MG63 (cell line): ENCODE measurements at regions not wholly inside any gene's neighbourhood (a gene's known extent, or its start where the extent isn't known, plus 50 kb on each side); places are given as distances from the start of the nearest gene placed in this dataset.
"Not testable (repeated sequence)": the region's sequence is repeated elsewhere in the genome, so short reads cannot be mapped to it uniquely, and the experiment has no call there.

Source experiments
- DNase-seq: peaks from one replicate; pipeline ENCODE4 v3.0.0-alpha.2; 2020
- H3K27me3 ChIP-seq: fragments of 250-450 bp; sonication (Bioruptor Pico); 2 replicates; pipeline ENCODE4 v1.5.1; 2020; ENCODE audit warnings: mild to moderate bottlenecking, moderate library complexity
- H3K36me3 ChIP-seq: fragments of 250-450 bp; sonication (Bioruptor Pico); 2 replicates; pipeline ENCODE4 v1.5.1; 2020; ENCODE audit warnings: mild to moderate bottlenecking, moderate library complexity
- H3K4me3 ChIP-seq: fragments of 250-450 bp; sonication (Bioruptor Pico); 2 replicates; pipeline ENCODE4 v1.5.1; 2020; ENCODE audit warnings: mild to moderate bottlenecking, moderate library complexity
- H3K9me3 ChIP-seq: fragments of 250-450 bp; sonication (Bioruptor Pico); 2 replicates; pipeline ENCODE4 v1.5.1; 2020; ENCODE audit warnings: mild to moderate bottlenecking, moderate library complexity

DNA sequence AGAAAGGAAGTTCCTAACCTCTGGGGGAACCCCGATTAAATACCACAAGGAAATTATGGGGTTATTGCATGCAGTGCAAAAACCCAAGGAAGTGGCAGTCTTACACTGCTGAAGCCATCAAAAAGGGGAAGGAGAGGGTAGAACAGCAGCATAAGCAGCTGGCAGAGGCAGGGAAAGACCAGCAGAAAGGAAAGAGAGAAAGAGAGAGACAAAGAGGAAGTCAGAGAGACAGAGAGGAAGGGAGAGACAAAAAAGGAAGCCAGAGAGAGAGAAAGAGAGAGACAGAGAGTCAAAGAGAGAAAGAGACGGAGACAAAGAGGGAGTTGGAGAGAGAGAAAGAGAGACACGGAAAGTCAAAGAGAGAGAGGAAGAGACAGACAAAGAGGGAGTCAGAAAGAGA lies 689.1 kb downstream of the TFAP2A start:
- H3K9me3 ChIP-seq, H3K4me3 ChIP-seq, H3K36me3 ChIP-seq, H3K27me3 ChIP-seq, DNase-seq: not testable (repeated sequence)

DNA sequence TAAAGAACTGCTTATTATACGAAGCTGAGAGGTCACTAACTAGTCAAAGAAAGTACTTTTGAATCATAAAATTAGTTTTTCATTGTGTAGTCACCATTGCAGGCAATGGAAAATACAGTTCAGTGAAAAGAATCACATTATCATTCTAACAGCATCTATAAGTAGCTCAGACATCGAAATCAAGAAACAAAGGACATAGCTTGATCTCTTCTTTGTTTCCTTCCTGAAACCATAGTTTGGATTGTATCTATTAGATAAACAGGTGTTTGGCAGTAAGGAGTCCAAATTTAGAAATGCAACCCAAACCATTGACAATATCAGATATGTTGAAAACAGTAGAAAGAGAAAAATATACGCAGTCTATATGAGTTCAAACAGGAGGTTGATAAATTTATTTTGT lies 697.3 kb downstream of the TFAP2A start:
- no peaks in the 10 kb centered on the region for H3K36me3 ChIP-seq
- H3K9me3 ChIP-seq: no peaks in the 10 kb centered on the region
- no peak for DNase-seq

DNA sequence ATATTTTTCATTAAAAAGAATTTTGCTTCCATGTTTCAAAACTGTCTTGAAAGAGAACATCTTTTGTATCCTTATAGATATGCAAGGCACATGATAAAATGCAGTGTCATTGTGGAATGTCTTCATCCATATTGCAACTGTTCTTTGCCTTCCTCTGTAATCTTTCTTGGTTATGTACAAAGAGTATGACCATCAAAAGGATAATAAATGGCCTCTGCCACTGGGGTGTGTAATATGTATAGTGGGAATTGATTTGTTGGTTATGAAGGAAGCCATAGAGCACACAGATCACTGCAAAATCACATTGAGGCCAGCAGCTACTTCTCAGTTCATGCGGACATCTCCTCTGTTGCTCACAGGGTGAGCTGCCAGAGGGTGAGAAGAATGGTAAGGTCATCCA lies 703.5 kb downstream of the TFAP2A start:
- Histone ChIP-seq H3K27me3 (peaks cover 2% of the 10 kb centered on the region; the same call in 1 of the 2 replicates), H3K9me3 (no peaks in the 10 kb centered on the region), H3K36me3 (no peaks in the 10 kb centered on the region), H3K4me3 (no peak overlapping the region)
- no peak for DNase-seq

More for the DNA sequence above, 697.3 kb downstream of the TFAP2A start:
- H3K4me3 ChIP-seq: no peak overlapping the region
- H3K27me3 ChIP-seq: peaks cover 2% of the 10 kb centered on the region; the same call in 1 of the 2 replicates

DNA sequence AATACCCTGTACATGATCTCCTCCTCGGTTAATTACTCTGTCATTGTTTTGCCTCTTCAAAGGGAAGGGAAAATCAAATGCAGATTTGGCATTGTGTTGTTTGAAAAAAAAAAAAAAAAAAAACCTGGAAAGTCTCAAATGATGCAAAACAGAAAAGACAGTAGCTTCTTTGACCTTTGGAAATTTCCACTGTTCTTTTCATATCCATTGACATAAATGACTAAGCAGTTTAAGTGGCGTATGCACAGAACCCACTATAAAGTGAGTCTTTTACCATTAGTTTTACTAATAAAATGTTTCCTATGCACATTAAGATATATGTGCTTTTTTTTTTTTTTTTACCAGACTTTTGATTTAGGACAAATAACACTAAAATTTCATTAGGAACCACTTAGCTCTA lies 704.3 kb downstream of the TFAP2A start:
- Histone ChIP-seq H3K9me3 (no peaks in the 10 kb centered on the region), H3K27me3 (peaks cover 2% of the 10 kb centered on the region; the same call in 1 of the 2 replicates), H3K4me3 (no peak overlapping the region), H3K36me3 (no peaks in the 10 kb centered on the region)
- DNase-seq: no peak

DNA sequence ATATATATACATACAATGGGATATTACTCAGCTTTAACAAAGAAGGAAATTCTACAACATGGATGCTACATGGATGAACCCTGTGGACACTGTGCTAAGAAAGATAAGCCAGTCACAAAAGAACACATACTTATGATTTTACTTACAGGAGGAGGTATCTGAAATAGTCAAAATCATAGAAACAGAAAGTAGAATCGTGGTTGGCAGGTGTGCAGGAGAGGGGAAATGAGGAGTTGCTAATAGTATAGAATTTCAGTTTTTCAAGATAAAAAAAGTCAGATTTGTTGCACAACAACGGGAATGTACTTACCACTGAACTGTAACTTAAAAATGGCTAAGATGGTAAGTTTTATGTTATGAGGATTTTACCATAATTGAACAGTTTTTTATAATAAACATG lies 706.3 kb downstream of the TFAP2A start:
- no peaks in the 10 kb centered on the region for H3K9me3 ChIP-seq
- no peaks in the 10 kb centered on the region for H3K36me3 ChIP-seq
- H3K4me3 ChIP-seq: no peak overlapping the region
- no peak for DNase-seq
- no peaks in the 10 kb centered on the region for H3K27me3 ChIP-seq

DNA sequence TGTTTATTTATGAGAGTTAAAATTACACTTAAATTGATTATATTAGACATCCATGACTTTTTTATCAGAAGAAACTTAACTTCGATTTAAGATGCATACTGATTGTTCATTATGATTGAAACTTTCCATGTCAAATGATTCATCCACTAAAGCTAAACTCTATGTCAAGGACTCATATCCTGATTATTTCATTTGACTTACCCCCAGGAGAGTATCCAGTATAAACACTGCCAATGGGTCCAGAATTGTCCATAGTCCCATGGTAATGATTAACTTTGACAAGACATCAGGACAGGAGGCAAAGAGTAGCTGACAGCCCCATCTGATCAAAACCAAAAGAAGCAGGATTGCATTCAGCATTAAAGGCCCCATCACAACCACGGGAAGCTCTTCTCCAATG lies 709.9 kb downstream of the TFAP2A start:
- Histone ChIP-seq H3K36me3 (no peaks in the 10 kb centered on the region), H3K27me3 (no peaks in the 10 kb centered on the region), H3K4me3 (no peak overlapping the region), H3K9me3 (no peaks in the 10 kb centered on the region)
- DNase-seq: no peak

DNA sequence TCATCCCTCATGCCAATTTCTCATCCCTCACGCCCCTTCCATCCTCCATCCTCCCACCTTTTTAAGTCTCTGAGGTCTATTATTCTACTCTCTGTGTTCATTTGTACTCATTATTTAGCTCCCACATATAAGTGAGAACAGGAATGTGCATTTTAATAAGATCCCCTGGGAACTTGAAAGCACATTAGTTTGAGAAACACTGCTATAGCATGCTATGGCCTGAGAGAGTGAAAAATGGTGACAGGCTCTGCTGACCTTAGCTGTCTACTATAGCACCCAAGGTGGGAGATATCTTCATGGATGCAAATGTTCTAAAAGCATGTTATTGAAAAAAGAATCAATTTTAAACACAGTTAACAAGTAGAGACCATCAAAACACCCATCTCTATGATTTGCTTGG lies 712.0 kb downstream of the TFAP2A start:
- DNase-seq: no peak

DNA sequence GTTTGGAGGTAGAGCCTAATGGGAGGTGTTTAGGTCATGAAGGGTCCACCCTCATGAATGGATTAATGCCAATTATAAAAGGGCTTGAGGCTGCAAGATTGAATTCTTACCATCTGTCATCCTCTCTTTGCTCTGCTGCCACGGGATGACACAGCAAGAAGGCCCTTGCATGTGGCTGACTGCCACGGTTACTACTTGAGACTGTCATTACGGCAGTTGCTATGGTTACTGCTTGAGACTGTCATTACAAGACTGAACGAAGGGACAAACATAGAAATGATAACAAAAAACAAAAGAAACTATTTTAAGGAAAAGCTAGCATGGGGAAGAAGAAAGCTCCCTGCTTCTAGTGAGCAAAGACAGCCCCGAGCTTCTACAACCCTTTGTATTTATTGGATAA lies 715.0 kb downstream of the TFAP2A start:
- Histone ChIP-seq H3K4me3 (no peak overlapping the region), H3K27me3 (peaks cover 2% of the 10 kb centered on the region; the same call in 1 of the 2 replicates), H3K9me3 (peaks cover 13% of the 10 kb centered on the region), H3K36me3 (no peaks in the 10 kb centered on the region)
- DNase-seq: peak; percentile 8

More for the DNA sequence above, 712.0 kb downstream of the TFAP2A start:
- Histone ChIP-seq H3K9me3 (no peaks in the 10 kb centered on the region), H3K36me3 (no peaks in the 10 kb centered on the region), H3K27me3 (no peaks in the 10 kb centered on the region), H3K4me3 (no peak overlapping the region)

DNA sequence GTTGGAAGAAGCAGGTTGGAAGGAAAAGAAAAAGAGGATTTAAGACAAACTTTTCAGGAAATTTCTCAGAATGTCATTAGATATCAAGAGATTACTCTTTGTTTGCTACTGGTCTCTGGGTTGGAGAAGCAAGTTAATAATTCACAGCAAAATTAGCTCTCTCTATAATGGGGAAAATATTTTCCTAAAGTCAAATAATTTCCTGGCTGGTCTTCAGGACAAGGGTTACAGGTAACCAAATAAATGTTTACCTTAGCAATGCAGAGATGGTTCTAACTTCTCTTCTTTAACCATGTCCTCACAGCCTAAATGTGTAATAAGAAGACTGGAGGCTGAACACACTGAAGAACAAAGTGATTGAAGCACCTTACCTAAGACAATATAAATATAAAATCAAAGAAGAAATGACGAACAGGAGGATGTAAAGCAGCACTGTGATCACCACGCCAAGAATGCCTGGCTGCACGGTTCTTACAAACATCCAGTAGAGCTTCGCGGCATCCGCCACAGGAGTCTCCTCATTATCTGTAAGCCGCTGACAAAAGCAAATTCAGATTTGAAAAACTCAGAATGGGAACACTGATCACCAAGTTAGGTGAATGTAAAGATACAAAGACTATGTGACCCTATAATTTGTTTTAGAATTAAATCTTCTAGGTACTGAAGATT lies 717.5 kb downstream of the TFAP2A start:
- DNase-seq: no peak
- no peak overlapping the region for H3K4me3 ChIP-seq
- H3K27me3 ChIP-seq: peaks cover 2% of the 10 kb centered on the region
- H3K9me3 ChIP-seq: peaks cover 13% of the 10 kb centered on the region
- H3K36me3 ChIP-seq: no peaks in the 10 kb centered on the region

DNA sequence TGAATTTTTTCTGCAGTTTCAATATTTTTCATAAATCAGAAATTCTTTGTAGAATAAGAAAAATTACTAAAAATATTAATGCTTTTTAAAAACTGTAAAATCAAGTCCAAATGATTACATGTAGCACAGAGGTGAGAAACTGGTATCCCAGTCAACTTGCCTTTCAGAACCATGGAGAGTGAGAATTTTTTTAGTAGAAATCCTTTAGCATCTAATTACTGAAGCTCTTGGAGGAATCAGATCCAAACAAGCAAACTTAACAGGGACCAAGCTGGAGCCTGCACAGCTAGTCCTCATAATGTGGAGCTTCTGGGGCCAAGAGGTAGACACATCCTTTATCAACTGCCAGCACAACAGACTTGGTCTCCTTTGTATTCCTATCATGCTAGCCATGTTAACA lies 724.5 kb downstream of the TFAP2A start:
- Histone ChIP-seq H3K4me3 (no peak overlapping the region), H3K9me3 (peaks cover 5% of the 10 kb centered on the region; the same call in 1 of the 2 replicates), H3K27me3 (peaks cover 2% of the 10 kb centered on the region), H3K36me3 (no peaks in the 10 kb centered on the region)
- no peak for DNase-seq

DNA sequence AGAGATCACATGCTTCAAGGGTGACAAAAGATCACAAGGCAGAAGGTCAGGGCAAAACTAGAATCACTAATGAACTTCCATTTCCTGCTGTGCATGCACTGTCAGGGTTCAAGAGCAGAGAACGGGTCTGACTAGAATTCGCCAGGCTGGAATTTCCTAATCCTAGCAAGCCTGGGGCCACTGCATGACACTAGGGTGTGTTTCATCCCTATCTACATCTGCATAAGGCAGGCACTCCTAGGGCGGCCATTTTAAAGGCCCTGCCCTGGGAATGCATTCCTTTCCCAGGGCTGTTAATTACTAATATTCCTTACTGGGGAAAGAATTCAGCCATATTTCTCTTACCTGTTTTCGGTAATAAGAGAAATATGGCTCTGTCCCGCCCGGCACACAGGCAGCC lies 734.1 kb downstream of the TFAP2A start:
- not testable (repeated sequence) for H3K36me3 ChIP-seq, H3K4me3 ChIP-seq, H3K27me3 ChIP-seq, DNase-seq, H3K9me3 ChIP-seq

DNA sequence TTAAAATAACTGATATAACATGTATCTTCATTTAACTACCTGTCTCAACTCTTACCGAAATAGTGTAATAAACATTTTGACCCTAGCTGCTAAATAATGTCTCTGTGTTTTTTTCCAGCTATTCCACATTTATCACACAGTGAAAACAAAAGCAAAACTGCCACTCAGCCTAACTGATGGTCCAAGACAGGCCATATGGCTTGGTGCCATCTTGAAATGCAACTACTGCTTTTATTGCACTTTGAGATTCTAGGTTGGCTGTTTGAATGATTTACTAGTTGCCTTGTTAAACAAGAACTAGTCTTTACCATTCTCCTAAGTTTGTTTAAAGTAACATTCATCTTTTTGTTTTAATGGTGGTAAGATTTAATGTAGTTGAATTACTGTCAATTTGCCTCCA lies 739.8 kb downstream of the TFAP2A start:
- no peak for DNase-seq
- H3K9me3 ChIP-seq: no peaks in the 10 kb centered on the region
- H3K27me3 ChIP-seq: no peaks in the 10 kb centered on the region; the same call in 1 of the 2 replicates
- H3K36me3 ChIP-seq: no peaks in the 10 kb centered on the region
- H3K4me3 ChIP-seq: no peak overlapping the region

DNA sequence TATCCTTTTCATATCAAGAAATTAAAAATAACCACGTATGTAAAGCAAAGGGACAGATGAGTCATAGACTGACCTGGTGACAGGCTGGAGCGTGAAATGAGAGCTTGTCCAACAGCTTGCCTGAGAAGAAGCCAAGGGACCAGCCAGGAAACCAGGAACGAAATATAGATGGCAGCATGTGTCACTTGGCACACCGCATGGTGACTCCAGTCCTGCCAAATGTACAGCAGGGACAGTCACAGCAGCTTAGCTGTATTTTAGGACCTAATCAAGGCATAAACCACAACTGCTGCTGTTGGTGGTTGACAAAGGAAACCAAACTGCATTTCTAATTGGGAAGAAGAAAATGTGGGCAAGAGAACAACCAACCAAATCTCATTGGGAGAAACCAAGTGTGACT lies 755.0 kb downstream of the TFAP2A start:
- Histone ChIP-seq H3K9me3 (no peaks in the 10 kb centered on the region), H3K36me3 (no peaks in the 10 kb centered on the region), H3K27me3 (no peaks in the 10 kb centered on the region), H3K4me3 (no peak overlapping the region)
- DNase-seq: no peak

DNA sequence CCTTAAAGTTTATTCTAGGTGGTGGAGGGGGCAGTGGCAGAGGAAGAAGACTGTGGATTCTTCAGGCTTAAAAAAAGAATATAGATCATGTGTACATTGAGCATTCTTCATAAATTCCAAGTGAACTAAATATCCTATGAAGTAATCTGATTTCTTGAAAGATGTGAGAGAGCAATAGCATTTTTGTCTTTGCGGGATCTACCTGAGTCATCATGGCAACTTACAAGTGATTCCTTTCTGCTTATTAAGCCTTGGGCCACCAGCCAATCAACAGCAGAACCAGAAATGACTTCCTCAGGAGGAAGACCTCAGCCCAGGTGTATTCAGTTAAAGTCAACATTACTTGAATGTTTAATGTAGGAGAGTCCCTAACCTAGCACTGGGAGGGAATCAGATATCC lies 756.9 kb downstream of the TFAP2A start:
- no peak for DNase-seq
- H3K27me3 ChIP-seq: no peaks in the 10 kb centered on the region
- H3K9me3 ChIP-seq: peaks cover 3% of the 10 kb centered on the region; the same call in 1 of the 2 replicates
- no peaks in the 10 kb centered on the region for H3K36me3 ChIP-seq
- no peak overlapping the region for H3K4me3 ChIP-seq

DNA sequence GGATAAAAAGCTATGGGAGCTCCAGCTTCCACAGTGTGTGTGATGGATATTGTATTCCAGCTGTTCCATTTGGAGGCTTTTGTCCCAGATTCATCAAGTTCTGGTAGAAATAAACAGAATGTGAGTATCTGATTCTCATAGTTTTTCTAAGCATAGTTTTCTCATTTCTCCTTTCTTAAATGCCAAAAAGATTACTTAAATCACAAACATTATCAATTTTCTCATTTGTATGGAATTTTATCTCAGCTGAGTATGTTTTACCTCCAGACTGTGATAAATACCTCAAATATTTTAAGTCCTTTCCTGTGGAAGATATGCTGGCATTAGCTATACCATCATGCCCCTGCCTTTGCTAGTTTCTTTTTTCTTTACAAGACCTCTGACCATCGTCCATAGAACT lies 767.3 kb downstream of the TFAP2A start:
- H3K4me3 ChIP-seq: no peak overlapping the region
- DNase-seq: no peak

DNA sequence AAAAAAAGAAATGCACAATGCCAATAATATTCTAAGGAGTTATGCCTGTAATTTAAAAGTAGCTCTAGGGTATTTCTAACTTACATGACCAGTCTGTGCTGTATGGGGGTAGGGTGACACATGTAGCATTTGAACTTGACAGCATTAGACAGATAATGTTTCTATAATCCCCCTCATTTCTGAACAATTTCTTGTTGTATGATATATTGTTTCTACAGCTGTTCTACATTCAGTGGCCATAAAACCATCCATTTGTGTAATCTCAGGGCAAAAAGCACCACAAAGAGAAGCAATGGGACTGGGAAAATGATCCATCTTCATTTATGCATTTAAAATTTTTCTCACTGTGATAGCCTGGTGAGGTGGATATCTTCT lies 767.8 kb downstream of the TFAP2A start:
- Histone ChIP-seq H3K4me3 (no peak overlapping the region), H3K27me3 (no peaks in the 10 kb centered on the region), H3K9me3 (no peaks in the 10 kb centered on the region), H3K36me3 (no peaks in the 10 kb centered on the region)
- DNase-seq: no peak

More for the DNA sequence above, 767.3 kb downstream of the TFAP2A start:
- no peaks in the 10 kb centered on the region for H3K9me3 ChIP-seq
- H3K36me3 ChIP-seq: no peaks in the 10 kb centered on the region
- H3K27me3 ChIP-seq: no peaks in the 10 kb centered on the region

DNA sequence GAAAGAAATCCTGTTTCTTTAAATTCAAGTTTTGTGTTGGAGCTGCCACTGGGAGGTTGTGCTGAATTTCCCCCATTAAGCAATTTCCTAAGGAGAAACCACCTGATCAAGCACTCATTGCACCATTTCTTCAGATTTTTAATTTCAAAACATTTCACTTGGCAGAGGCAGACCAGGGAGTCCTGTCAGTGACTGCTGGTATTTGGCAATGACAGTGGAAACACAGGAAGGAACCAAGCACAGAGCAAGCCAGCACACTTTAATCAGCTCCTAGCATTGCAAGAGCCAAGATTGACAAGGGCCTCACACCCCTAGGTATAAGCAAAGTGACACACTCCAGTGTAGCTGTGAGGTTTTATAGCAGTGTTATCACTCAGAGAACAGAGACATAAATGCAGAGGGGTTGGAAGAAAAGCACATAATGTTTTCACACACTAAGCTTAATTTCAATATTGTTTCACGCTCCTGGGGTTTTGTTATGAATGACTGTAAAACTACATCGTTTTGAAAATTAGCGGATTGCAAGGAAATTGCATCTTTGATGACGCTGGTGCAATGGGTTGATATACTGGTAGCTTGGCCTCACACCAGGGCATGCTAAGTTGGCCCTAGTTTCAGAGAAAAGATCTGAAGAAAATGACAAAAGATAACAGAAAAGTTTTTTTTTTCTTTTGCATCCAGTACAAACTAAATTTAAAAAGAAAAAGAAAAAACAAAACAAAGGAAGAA lies 768.4 kb downstream of the TFAP2A start:
- Histone ChIP-seq H3K9me3 (no peaks in the 10 kb centered on the region), H3K27me3 (no peaks in the 10 kb centered on the region), H3K4me3 (no peak overlapping the region), H3K36me3 (no peaks in the 10 kb centered on the region)
- DNase-seq: peak; percentile 23

DNA sequence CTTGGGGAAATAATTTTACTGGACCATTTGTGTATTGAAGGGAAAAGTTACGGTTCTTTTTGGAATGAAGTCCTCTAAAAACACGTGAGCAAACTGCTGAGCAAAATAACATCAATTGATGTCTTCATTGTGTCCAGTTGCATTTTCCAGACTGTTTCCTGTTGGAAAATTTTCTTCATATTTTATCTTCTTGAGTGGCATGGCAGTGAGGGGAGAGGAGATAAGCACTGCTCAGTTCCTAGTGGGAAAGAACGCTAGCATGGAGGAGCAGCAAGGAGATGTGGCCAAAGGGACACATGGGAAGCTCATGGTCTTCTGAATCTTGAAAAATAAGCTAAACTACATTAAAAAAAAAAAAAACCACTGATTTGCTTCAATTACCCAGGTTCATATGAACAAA lies 776.0 kb downstream of the TFAP2A start:
- Histone ChIP-seq H3K9me3 (no peaks in the 10 kb centered on the region), H3K36me3 (no peaks in the 10 kb centered on the region), H3K4me3 (no peak overlapping the region), H3K27me3 (no peaks in the 10 kb centered on the region)
- DNase-seq: no peak
